ENCODE measurements at regions not wholly inside any gene's neighbourhood (a gene's known extent, or its start where the extent isn't known, plus 50 kb on each side); places are given as distances from the start of the nearest gene placed in this dataset.
"Not testable (repeated sequence)": the region's sequence is repeated elsewhere in the genome, so short reads cannot be mapped to it uniquely, and the experiment has no call there.

GRCh38 chr5:166123717-166124116, 2167.7 kb upstream of the WWC1 start:
- intact Hi-C loops (cut with DNase I) = no loop called here
- no peak for TF ChIP-seq CTCF (IDR thresholded peaks at IDR 0.05)
- Histone ChIP-seq H3K4me3 (no peak overlapping the region), H3K4me1 (no peaks in the 10 kb centered on the region), H3K27me3 (no peaks in the 10 kb centered on the region), H3K9me3 (no peaks in the 10 kb centered on the region), H3K27ac (no peak overlapping the region), H3K36me3 (no peaks in the 10 kb centered on the region)
- no peak for DNase-seq
- ATAC-seq = no peak

GRCh38 chr5:166127766-166128570, 2163.5 kb upstream of the WWC1 start:
- TF ChIP-seq CTCF (IDR thresholded peaks at IDR 0.05) = no peak
- peak; percentile 26 for ATAC-seq
- no peak for DNase-seq
- Histone ChIP-seq H3K27me3 (no peaks in the 10 kb centered on the region), H3K36me3 (no peaks in the 10 kb centered on the region), H3K4me1 (no peaks in the 10 kb centered on the region), H3K27ac (no peak overlapping the region), H3K4me3 (no peak overlapping the region), H3K9me3 (no peaks in the 10 kb centered on the region)
- intact Hi-C loops (cut with DNase I) = no loop called here

- H3K27me3 ChIP-seq; H3K36me3 ChIP-seq; H3K4me3 ChIP-seq; intact Hi-C loops (cut with DNase I); H3K4me1 ChIP-seq; DNase-seq; H3K27ac ChIP-seq; ATAC-seq; H3K9me3 ChIP-seq: not testable (repeated sequence)
Measured at GRCh38 chr5:166145107-166145506, 2146.3 kb upstream of the WWC1 start.

- H3K4me3 ChIP-seq = no peak overlapping the region
- H3K9me3 ChIP-seq = no peaks in the 10 kb centered on the region
- DNase-seq (no peak), ATAC-seq (no peak)
- H3K27me3 ChIP-seq = no peaks in the 10 kb centered on the region
- no peak for TF ChIP-seq CTCF (IDR thresholded peaks at IDR 0.05)
- no peak overlapping the region for H3K27ac ChIP-seq
- H3K4me1 ChIP-seq = no peaks in the 10 kb centered on the region
- intact Hi-C loops (cut with DNase I) = no loop called here
- no peaks in the 10 kb centered on the region for H3K36me3 ChIP-seq
Measured at GRCh38 chr5:166163996-166164610, 2127.3 kb upstream of the WWC1 start.

GRCh38 chr5:166165596-166165995, 2125.8 kb upstream of the WWC1 start:
- Histone ChIP-seq H3K4me1 (no peaks in the 10 kb centered on the region), H3K4me3 (no peak overlapping the region), H3K27me3 (no peaks in the 10 kb centered on the region), H3K9me3 (no peaks in the 10 kb centered on the region), H3K27ac (no peak overlapping the region), H3K36me3 (no peaks in the 10 kb centered on the region)
- DNase-seq (no peak), ATAC-seq (no peak)
- intact Hi-C loops (cut with DNase I) = no loop called here
- no peak for TF ChIP-seq CTCF (IDR thresholded peaks at IDR 0.05)

GRCh38 chr5:166166071-166166470, 2125.4 kb upstream of the WWC1 start:
- no peaks in the 10 kb centered on the region for H3K36me3 ChIP-seq
- H3K4me1 ChIP-seq = no peaks in the 10 kb centered on the region
- TF ChIP-seq CTCF (IDR thresholded peaks at IDR 0.05) = no peak
- no peak for DNase-seq
- no peaks in the 10 kb centered on the region for H3K9me3 ChIP-seq
- no peak overlapping the region for H3K4me3 ChIP-seq
- intact Hi-C loops (cut with DNase I) = no loop called here
- no peak for ATAC-seq
- no peak overlapping the region for H3K27ac ChIP-seq
- H3K27me3 ChIP-seq = no peaks in the 10 kb centered on the region

All from upper lobe of right lung (tissue), 1 donor.